Sigmoid colon (tissue), 4 donors: ENCODE measurements at regions not wholly inside any gene's neighbourhood (a gene's known extent, or its start where the extent isn't known, plus 50 kb on each side); places are given as distances from the start of the nearest gene placed in this dataset.

Experiments used
- EP300 ChIP-seq, 4 donors: sonication (generic); formaldehyde crosslinking; IDR thresholded peaks; one replicate each; pipeline ENCODE4 v1.6.1; 2017; ENCODE audit warnings: antibody characterized with exemption in 4 of 4
- POLR2A ChIP-seq, 2 donors: fragments of 450-650 bp; IDR thresholded peaks; one replicate each; pipeline ENCODE4 v1.6.1; 2016; ENCODE audit warnings: antibody characterized with exemption in 2 of 2, mild to moderate bottlenecking in 2 of 2, moderate library complexity in 2 of 2
- POLR2AphosphoS5 ChIP-seq, 4 donors: sonication (generic); formaldehyde crosslinking; IDR thresholded peaks; one replicate each; pipeline ENCODE4 v1.6.1; 2017; ENCODE audit warnings: antibody characterized with exemption in 4 of 4
- TF ChIP-seq, protein P1 (sequence below), 4 experiments: fragments of 450-650 bp in 3 of 4; fragments of 200-600 bp in 1 of 4; IDR thresholded peaks; one replicate each; pipeline ENCODE4 v1.5.1; 2016 to 2019; ENCODE audit warnings: antibody characterized with exemption in 4 of 4, mild to moderate bottlenecking in 3 of 4, moderate library complexity in 2 of 4

DNA sequence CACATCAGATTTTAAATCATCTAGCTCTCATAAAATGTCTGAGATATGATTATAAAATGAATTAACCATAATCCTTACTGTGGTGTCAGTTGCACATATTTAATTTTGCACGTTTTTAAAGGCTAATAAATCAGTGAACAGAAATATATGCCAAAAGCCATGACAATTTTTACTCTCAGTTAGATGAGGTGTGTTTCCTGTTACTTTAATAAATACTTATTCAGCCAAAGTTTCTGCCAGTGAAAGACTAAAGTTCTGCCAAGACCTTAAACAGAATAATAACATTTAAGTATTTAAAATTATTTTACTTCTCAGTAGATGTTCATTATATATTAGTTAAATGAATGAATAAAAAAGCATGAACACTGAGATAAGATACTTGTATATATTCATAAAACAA lies 1150.1 kb downstream of the NAALADL2 start:
- TF ChIP-seq, protein P1, sequence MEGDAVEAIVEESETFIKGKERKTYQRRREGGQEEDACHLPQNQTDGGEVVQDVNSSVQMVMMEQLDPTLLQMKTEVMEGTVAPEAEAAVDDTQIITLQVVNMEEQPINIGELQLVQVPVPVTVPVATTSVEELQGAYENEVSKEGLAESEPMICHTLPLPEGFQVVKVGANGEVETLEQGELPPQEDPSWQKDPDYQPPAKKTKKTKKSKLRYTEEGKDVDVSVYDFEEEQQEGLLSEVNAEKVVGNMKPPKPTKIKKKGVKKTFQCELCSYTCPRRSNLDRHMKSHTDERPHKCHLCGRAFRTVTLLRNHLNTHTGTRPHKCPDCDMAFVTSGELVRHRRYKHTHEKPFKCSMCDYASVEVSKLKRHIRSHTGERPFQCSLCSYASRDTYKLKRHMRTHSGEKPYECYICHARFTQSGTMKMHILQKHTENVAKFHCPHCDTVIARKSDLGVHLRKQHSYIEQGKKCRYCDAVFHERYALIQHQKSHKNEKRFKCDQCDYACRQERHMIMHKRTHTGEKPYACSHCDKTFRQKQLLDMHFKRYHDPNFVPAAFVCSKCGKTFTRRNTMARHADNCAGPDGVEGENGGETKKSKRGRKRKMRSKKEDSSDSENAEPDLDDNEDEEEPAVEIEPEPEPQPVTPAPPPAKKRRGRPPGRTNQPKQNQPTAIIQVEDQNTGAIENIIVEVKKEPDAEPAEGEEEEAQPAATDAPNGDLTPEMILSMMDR (IDR thresholded peaks at IDR 0.05): no peak
- TF ChIP-seq EP300 (IDR thresholded peaks at IDR 0.05): no peak
- TF ChIP-seq POLR2A (IDR thresholded peaks at IDR 0.05): no peak
- no peak for TF ChIP-seq POLR2AphosphoS5 (IDR thresholded peaks at IDR 0.05)
